WTC11 (cell line): ENCODE measurements at regions not wholly inside any gene's neighbourhood (a gene's known extent, or its start where the extent isn't known, plus 50 kb on each side); places are given as distances from the start of the nearest gene placed in this dataset.

Experiments
- ESRRA ChIP-seq: sonication (generic); formaldehyde crosslinking; IDR thresholded peaks from 2 replicates; pipeline ENCODE4 v1.8.1; 2022; ENCODE audit warnings: mild to moderate bottlenecking, missing genetic modification reagents, borderline replicate concordance
- FOXK1 ChIP-seq: sonication (generic); formaldehyde crosslinking; IDR thresholded peaks from 2 replicates; pipeline ENCODE4 v1.8.0; 2022; ENCODE audit warnings: mild to moderate bottlenecking, moderate library complexity, missing genetic modification reagents
- GRHL2 ChIP-seq: fragments of 250-450 bp; sonication (Bioruptor Pico); IDR thresholded peaks from 2 replicates; pipeline ENCODE4 v1.8.0; 2022; ENCODE audit warnings: mild to moderate bottlenecking, moderate library complexity; ENCODE audit not compliant: insufficient replicate concordance, severe bottlenecking
- JUN ChIP-seq: sonication (generic); formaldehyde crosslinking; IDR thresholded peaks from 2 replicates; pipeline ENCODE4 v1.8.0; 2023; ENCODE audit warnings: mild to moderate bottlenecking, missing genetic modification reagents
- NR3C1 ChIP-seq: sonication (generic); formaldehyde crosslinking; conservative IDR thresholded peaks from 2 replicates; pipeline ENCODE4 v1.8.1; 2023; ENCODE audit warnings: low read depth, mild to moderate bottlenecking, missing genetic modification reagents
- SMAD3 ChIP-seq: sonication (generic); formaldehyde crosslinking; IDR thresholded peaks from 2 replicates; pipeline ENCODE4 v1.8.0; 2022; ENCODE audit warnings: missing genetic modification reagents, mild to moderate bottlenecking, borderline replicate concordance
- ZNF512 ChIP-seq: sonication (generic); formaldehyde crosslinking; IDR thresholded peaks from 2 replicates; pipeline ENCODE4 v1.8.1; 2022; ENCODE audit warnings: missing genetic modification reagents, borderline replicate concordance
- TF ChIP-seq, protein P1 (sequence below): fragments of 200-600 bp; IDR thresholded peaks from 2 replicates; pipeline ENCODE4 v1.8.0; 2022; ENCODE audit warnings: antibody characterized with exemption
- TF ChIP-seq, protein P2 (sequence below): sonication (generic); formaldehyde crosslinking; IDR thresholded peaks from 2 replicates; pipeline ENCODE4 v1.8.0; 2022; ENCODE audit warnings: mild to moderate bottlenecking, missing genetic modification reagents
- TF ChIP-seq, protein P3 (sequence below): fragments of 250-450 bp; sonication (Bioruptor Pico); IDR thresholded peaks from 2 replicates; pipeline ENCODE4 v2.1.2; 2022; ENCODE audit warnings: mild to moderate bottlenecking, moderate library complexity

DNA sequence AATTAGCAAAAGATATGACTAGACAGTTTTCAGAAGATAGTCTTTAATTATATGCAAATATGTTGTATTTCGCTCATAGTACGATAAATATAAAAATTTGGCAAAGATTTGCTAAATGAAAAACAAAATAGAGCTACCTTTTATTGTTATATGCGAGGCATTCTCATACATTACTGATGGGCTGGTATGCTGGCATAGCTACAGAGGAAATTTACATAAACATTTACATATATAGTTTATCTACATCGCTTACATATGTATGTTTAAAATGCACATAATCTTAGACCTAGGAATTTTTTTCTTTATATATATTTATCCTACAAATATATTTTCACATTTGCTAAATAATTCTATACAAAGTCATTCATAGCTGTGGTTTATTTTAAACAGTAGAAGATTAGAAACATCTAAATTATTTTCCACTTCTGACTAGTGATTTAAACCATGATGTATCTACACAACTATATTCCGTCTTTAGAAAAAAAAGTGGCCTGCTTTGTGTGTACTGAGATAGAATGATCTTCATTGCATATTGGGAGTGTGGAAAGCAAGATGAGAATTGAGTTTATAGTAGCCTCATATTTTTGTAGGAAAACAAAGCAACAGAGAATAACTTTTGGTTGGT is 1345.0 kb upstream of the SLC10A2 start:
- TF ChIP-seq, protein P1, sequence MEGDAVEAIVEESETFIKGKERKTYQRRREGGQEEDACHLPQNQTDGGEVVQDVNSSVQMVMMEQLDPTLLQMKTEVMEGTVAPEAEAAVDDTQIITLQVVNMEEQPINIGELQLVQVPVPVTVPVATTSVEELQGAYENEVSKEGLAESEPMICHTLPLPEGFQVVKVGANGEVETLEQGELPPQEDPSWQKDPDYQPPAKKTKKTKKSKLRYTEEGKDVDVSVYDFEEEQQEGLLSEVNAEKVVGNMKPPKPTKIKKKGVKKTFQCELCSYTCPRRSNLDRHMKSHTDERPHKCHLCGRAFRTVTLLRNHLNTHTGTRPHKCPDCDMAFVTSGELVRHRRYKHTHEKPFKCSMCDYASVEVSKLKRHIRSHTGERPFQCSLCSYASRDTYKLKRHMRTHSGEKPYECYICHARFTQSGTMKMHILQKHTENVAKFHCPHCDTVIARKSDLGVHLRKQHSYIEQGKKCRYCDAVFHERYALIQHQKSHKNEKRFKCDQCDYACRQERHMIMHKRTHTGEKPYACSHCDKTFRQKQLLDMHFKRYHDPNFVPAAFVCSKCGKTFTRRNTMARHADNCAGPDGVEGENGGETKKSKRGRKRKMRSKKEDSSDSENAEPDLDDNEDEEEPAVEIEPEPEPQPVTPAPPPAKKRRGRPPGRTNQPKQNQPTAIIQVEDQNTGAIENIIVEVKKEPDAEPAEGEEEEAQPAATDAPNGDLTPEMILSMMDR = no peak
- TF ChIP-seq, protein P2, sequence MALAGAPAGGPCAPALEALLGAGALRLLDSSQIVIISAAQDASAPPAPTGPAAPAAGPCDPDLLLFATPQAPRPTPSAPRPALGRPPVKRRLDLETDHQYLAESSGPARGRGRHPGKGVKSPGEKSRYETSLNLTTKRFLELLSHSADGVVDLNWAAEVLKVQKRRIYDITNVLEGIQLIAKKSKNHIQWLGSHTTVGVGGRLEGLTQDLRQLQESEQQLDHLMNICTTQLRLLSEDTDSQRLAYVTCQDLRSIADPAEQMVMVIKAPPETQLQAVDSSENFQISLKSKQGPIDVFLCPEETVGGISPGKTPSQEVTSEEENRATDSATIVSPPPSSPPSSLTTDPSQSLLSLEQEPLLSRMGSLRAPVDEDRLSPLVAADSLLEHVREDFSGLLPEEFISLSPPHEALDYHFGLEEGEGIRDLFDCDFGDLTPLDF (CRISPR knock-in tag) = no peak
- TF ChIP-seq SMAD3 (no peak), GRHL2 (CRISPR knock-in tag) (no peak), ESRRA (CRISPR knock-in tag) (no peak), NR3C1 (no peak), ZNF512 (no peak), FOXK1 (no peak), JUN (CRISPR knock-in tag) (no peak)
- TF ChIP-seq, protein P3, sequence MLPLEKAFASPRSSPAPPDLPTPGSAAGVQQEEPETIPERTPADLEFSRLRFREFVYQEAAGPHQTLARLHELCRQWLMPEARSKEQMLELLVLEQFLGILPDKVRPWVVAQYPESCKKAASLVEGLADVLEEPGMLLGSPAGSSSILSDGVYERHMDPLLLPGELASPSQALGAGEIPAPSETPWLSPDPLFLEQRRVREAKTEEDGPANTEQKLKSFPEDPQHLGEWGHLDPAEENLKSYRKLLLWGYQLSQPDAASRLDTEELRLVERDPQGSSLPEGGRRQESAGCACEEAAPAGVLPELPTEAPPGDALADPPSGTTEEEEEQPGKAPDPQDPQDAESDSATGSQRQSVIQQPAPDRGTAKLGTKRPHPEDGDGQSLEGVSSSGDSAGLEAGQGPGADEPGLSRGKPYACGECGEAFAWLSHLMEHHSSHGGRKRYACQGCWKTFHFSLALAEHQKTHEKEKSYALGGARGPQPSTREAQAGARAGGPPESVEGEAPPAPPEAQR = no peak
